CD4-positive, alpha-beta T cell treated with Interleukin-10 for 1 hour (primary cell): ENCODE measurements at regions not wholly inside any gene's neighbourhood (a gene's known extent, or its start where the extent isn't known, plus 50 kb on each side); places are given as distances from the start of the nearest gene placed in this dataset.
"Not testable (repeated sequence)": the region's sequence is repeated elsewhere in the genome, so short reads cannot be mapped to it uniquely, and the experiment has no call there.

Experiments
- DNase-seq: peaks from one replicate; pipeline ENCODE4 v3.0.0-alpha.2; 2020

DNA sequence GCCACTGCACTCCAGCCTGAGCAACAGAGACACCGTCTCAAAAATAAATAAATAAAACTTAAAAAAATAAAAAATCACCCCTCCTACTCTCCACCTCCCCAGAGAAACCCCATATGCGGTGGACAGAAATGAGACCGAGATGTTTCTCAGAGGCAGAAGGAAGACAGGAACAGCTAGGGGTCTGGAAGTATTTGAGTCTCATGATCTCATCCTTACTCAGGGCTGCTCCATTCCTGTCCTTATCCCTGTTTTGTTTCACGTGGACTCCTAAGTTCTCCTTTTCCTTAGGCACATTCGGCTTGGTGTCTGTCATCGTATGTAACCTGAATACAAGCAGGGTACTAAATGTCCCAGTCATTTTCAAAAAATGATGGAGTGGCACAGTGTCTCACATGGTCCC lies 76.1 kb downstream of the C9orf50 start:
- DNase-seq = no peak

DNA sequence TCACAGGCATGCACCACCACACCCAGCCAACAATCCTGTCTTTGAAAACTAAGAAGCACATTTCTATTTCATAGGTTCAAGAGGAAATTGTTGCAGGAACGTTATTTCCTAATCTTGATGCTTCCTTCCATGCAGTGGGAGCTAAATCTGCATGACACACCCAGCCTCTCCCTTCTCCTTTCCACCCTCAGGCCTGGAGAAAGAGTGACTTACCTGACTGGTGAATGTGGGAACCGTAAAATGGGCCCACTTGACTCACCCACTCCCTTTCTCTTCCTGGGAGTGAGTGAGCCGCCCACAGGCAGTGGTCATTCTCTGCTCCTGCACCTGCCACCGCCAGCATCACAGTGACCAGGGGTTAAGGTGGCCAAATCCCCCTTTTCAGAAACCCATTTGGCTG lies 78.2 kb downstream of the C9orf50 start:
- DNase-seq = no peak

GRCh38 chr9:129541270-129541669 lies 79.6 kb downstream of the C9orf50 start:
- DNase-seq = no peak

- no peak for DNase-seq
These were observed 81.5 kb downstream of the C9orf50 start for GRCh38 chr9:129539446-129539845.

- DNase-seq = not testable (repeated sequence)
These were observed 89.0 kb downstream of the C9orf50 start for GRCh38 chr9:129531860-129532402.

DNA sequence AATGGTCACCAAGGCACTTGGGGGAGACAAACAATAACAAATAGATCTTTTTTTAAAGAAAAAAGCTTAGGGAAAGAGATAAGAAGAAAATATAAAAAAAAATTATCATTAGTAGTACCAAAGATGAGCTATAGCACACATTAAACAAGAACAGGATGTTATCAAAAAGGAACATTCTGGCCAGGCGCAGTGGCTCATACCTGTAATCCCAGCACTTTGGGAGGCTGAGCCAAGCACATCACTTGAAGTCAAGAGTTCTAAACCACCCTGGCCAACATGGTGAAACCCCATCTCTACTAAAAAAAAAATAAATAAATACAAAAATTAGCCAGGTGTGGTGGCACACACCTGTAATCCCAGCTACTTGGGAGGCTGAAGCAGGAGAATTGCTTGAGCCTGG lies 92.9 kb downstream of the C9orf50 start:
- DNase-seq = not testable (repeated sequence)

DNA sequence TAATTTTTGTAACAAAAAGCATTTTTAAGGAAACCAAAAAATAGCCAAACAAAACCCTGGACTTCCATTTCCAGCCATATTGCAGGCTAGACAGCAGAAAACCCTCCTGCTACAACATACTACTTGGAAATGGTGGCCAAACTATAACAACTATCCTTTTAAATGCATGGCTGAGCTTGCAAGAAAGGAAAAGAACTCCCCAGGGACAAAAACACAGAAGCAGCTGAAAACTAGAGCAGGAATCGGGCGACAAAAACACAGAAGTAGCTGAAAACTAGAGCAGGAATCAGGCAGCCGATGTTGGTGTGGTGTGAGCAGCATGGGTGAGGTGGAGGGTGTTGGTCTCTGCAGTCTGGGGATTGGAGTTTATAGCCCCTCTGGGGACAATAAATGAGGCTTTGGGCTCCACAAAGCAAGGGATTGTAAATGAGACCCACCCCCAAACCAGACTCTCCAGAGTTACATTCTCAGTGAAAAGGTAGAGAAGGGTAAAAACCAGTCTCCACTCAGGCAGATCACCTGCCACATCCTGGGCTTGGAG lies 95.2 kb downstream of the C9orf50 start:
- DNase-seq = no peak

DNA sequence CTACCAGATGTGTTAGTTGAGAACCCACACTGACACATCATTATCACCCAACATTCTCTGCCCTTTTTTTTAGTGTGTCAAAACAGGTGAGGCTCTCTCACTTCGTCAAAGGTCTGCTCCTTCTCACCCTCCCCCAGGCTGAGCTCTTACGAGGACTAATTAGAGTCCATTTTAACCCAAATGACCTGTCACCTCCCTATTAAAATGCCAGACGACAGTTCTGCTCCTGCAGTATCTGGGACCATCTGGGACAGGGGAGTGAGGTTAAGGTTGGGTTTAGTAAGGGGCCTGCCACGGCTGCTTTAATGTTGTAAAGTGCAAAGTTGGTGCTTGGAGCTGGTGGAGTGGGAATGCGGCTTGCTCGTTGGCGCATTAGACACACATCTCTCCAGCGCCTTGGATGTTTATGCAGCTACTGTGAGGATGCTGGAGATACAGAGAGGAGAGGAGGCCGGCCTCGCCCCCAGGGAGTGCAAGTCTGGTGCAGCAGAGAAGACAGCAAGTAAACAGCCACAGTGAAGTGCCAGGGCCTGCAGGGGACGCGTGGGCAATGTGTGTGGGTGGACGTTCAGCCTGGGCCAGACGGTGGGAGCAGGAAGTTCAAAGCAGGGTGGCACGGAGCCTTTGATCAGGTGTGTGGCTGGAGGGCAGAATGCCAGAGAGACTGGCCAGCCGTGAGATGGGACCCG lies 96.2 kb downstream of the C9orf50 start:
- DNase-seq = no peak

- DNase-seq = no peak
These were observed 96.8 kb downstream of the C9orf50 start for GRCh38 chr9:129523943-129524581.

DNA sequence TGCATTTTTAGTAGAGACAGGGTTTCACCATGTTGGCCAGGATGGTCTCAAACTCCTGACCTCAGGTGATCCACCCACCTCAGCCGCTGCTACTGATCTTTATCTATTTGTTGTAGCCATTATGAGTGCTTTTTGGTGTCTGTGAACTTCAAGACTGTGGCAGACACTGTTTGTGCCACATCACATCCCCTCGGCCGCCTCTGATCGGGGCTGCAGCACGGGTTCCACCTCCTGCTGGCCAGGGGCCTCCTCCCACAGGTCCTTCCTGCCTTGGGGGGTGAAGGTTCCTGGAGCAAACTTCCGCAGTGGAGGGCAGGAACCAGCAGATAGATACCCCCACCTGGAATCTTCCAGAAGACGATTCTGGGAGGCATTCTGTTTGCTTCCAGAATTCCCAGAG lies 98.5 kb downstream of the C9orf50 start:
- DNase-seq = no peak

DNA sequence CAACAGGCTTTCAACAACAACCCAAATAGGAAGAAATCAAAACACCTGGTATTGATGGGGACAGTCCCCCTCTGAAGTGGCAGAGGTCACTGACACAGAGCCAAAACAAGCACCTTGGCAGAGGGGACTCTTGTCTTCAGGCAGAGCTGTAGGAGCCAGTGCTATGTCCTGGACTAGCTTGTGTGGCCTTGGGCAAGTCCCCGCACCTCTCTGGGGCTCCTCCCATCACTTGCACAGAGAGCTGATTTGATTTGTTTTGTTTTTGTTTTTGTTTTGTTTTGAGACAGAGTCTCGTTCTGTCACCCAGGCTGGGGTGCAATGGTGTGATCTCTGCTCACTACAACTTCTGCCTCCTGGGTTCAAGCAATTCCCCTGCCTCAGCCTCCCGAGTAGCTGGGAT lies 100.8 kb downstream of the C9orf50 start:
- DNase-seq = no peak

DNA sequence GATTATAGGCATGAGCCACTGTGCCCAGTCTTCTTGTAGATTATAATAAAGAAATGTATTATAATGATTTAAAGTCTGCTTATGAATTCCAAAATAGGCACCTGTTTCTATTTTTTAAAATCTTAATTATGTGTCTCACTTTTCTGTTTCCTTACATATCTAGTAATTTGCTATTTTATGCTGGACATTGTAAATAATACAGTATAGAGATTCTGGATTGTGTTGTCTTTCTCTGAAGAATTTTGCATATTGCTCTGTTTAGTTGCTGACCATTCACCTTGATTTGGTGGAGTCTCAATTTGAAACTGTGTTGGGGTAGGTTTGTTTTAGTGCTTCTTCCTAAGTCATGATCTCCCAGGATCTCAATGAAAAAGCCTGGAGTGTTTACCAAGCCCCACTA lies 102.8 kb downstream of the C9orf50 start:
- DNase-seq = no peak

DNA sequence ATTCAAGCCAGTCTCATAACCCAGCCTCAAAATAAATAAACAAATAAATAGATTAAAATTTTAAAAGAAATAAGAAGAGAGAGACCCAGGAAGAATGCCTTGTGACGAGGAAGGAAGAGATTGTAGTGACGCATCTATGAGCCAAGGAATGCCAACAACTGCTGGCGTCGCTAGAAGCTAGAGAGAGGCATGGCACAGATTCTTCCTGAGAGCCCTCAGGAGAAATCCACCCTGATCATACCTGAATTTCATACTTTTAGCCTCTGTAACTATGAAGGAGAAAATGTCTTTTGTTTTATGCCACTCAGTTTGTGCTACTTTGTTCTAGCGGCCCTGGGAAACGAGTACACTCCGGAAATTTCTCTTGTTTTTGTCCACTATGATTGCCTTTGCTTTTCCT lies 103.9 kb downstream of the C9orf50 start:
- DNase-seq = no peak

- DNase-seq = no peak
These were observed 106.0 kb downstream of the C9orf50 start for GRCh38 chr9:129514891-129515290.

DNA sequence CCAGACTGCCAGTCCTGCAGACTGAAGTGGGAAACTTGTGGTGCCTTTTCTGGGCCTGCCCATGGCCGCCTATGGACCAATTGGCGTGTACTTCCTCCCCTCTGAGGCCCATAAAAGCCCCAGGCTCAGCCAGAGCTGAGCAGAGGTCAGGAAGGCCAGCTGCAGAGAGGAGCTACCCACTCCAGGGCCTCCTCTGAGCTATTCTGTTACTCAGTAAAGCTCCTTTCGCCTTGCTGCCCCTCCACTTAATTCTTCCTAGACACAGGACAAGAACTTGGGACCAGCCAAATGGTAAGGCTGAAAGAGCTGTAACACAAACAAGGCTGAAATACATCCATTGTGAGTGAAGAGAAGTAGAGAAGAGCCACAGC lies 106.4 kb downstream of the C9orf50 start:
- DNase-seq = no peak

DNA sequence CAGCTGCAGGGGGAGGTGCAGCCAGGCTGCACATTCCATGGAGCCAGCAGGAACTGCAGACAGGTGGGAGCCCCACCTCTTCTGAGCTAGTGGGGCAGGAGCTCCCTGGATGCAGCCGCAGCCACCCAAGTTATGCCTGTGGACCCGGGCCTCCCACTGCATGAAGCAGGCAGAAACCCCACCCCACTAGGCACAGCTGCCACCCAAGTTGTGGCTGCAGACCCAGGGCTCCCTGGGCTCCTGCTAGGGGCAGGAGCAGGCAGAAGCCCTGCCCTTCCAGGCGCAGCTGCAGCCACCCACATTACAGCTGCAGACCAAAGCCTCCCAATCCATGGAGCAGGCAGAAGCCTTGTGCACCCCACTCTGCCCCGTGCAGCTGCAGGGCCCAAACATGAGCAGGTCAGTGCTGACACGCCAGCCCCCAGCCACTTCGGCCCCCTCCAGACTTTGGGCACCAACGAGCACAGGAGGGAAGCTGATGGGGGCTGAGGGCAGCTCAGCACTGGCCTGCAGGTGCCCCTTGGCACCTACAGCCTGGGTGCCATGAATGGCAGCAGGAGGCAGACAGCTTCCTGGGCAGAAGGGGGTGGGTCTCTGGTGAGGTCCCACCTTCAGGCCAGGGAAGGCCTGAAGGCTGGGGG lies 106.9 kb downstream of the C9orf50 start:
- no peak for DNase-seq

GRCh38 chr9:129513282-129513681 lies 107.6 kb downstream of the C9orf50 start:
- DNase-seq = no peak

GRCh38 chr9:129511285-129511900 lies 109.5 kb downstream of the C9orf50 start:
- no peak for DNase-seq

GRCh38 chr9:129509533-129509928 lies 111.4 kb downstream of the C9orf50 start:
- no peak for DNase-seq

DNA sequence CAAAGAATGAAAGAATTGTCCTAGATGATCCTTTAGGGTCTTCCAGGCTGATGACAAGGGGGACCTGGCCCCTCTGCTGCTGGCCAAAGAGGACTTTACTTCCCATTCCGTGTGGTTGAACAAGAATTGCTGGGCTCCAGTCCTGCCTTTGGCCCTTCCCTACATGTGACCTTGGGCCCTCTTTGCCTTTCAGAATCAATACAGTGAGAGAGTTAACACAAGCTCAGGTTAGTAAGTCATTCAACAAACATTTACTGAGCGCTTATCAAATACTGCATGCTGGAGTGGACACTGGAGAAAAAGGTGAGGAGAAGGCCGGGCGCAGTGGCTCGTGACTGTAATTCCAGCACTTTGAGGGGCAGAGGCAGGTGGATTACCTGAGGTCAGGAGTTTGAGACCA lies 113.1 kb downstream of the C9orf50 start:
- no peak for DNase-seq

DNA sequence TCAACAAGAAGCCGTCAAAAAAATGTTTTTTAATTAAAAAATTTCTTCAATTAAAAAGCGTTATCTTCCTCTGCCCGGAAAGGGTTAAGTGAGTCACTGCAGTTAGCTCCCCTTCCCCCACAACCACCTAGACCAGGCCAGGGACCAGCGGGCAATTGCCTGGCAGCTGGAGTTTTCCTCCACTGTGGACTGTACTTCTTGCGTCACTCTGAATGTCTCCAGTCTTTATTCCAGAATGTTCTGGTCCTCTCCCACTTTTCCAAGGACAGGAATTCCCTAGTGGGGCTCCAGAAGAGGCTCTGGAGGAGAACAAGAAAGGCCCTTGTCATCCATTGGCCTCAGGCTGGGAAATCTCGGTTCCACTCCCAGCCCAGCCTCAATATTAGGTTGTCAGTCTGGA lies 114.0 kb downstream of the C9orf50 start:
- DNase-seq = no peak

DNA sequence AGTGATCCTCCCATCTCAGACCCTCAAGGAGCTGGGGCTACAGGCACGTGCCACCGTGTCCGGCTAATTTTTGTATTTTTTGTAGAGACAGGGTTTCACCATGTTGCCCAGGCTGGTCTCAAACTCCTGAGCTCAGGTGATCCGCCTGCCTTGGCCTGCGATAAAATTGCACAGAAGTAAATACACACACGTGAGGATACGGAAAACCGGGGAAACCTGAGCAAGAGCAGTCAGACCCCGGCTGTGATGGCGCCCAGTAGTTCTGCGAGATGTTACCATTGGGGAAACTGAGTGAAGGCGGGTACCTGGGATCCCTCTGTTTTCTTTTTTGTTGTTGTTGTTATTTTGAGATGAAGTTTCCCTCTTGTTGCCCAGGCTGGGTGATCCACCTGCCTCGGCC lies 114.9 kb downstream of the C9orf50 start:
- DNase-seq = no peak

GRCh38 chr9:129505270-129505902 lies 115.5 kb downstream of the C9orf50 start:
- no peak for DNase-seq
